Peyer's patch (tissue), 4 donors: ENCODE measurements at regions not wholly inside any gene's neighbourhood (a gene's known extent, or its start where the extent isn't known, plus 50 kb on each side); places are given as distances from the start of the nearest gene placed in this dataset.

Experiments used
- CTCF ChIP-seq, 6 experiments: fragments of 450-650 bp in 4 of 6; fragments of 200-600 bp in 2 of 6; sonication (generic) in 1 of 6; IDR thresholded peaks; one replicate each; pipeline ENCODE4 v1.5.1; 2017 to 2019; ENCODE audit warnings: antibody characterized with exemption in 6 of 6, mild to moderate bottlenecking in 3 of 6, moderate library complexity in 1 of 6
- POLR2A ChIP-seq, 2 donors: fragments of 450-650 bp; IDR thresholded peaks; one replicate each; pipeline ENCODE4 v1.5.1; 2017; ENCODE audit warnings: antibody characterized with exemption in 2 of 2, mild to moderate bottlenecking in 2 of 2, moderate library complexity in 2 of 2

GRCh38 chr1:244272471-244273261 lies 179.0 kb downstream of the ADSS2 start:
- TF ChIP-seq CTCF (IDR thresholded peaks at IDR 0.05) (peak; percentile 82 to 100 (median 98)), POLR2A (IDR thresholded peaks at IDR 0.05) (no peak)
